OCI-LY7 (cell line): ENCODE measurements at regions not wholly inside any gene's neighbourhood (a gene's known extent, or its start where the extent isn't known, plus 50 kb on each side); places are given as distances from the start of the nearest gene placed in this dataset.

Experiments
- BruUV-seq: library from RNA; stranded (reverse); fragments of 400-500 nt; replicated peaks from 2 replicates; lab custom pipeline; 2021; lab: Mats Ljungman, UMichigan
- CTCF ChIA-PET: fragments of 300-600 bp; sonication (Branson Sonifier 250); formaldehyde crosslinking; loops from one replicate; lab custom pipeline; 2022; ENCODE audit warnings: antibody characterized with exemption; ENCODE audit not compliant: unreplicated experiment; lab: Charles Lee
- POLR2A ChIA-PET: fragments of 300-600 bp; sonication (Branson Sonifier 250); formaldehyde crosslinking; loops from one replicate; lab custom pipeline; 2022; ENCODE audit warnings: antibody characterized with exemption; lab: Charles Lee
- DNase-seq: peaks from one replicate; pipeline ENCODE4 v3.0.0-alpha.2; 2015; ENCODE audit warnings: low spot score
- H2AFZ ChIP-seq: fragments of 200-600 bp; sonication (generic), shearing (Covaris generic); 2 replicates; pipeline ENCODE4 v1.6.1; 2014; ENCODE audit warnings: mild to moderate bottlenecking, antibody characterized with exemption, low read length, moderate library complexity
- H3K27ac ChIP-seq: fragments of 200-600 bp; sonication (generic); 2 replicates; pipeline ENCODE4 v1.5.1; 2014; ENCODE audit warnings: mixed run types, low read depth, mild to moderate bottlenecking, moderate library complexity, low read length, inconsistent platforms; ENCODE audit not compliant: poor library complexity, severe bottlenecking
- H3K36me3 ChIP-seq: fragments of 200-600 bp; sonication (generic); 2 replicates; pipeline ENCODE4 v1.6.1; 2014; ENCODE audit warnings: mild to moderate bottlenecking, antibody characterized with exemption, low read length, moderate library complexity, mixed read lengths; ENCODE audit not compliant: insufficient read depth
- H3K4me1 ChIP-seq: fragments of 200-600 bp; sonication (generic); 2 replicates; pipeline ENCODE4 v1.5.1; 2014; ENCODE audit warnings: mild to moderate bottlenecking, low read length; ENCODE audit not compliant: insufficient read depth, poor library complexity, severe bottlenecking
- H3K4me2 ChIP-seq: fragments of 200-600 bp; sonication (generic); 2 replicates; pipeline ENCODE4 v1.6.1; 2014; ENCODE audit warnings: mild to moderate bottlenecking, low read length
- H3K4me3 ChIP-seq: fragments of 200-600 bp; sonication (generic); 2 replicates; pipeline ENCODE4 v1.5.1; 2014; ENCODE audit warnings: mild to moderate bottlenecking, low read depth, low read length; ENCODE audit not compliant: poor library complexity, severe bottlenecking
- H3K79me2 ChIP-seq: fragments of 200-600 bp; sonication (generic); 2 replicates; pipeline ENCODE4 v1.6.1; 2016; ENCODE audit warnings: low read depth, mild to moderate bottlenecking, low read length, moderate library complexity, mixed read lengths; ENCODE audit not compliant: insufficient read depth
- H3K9me2 ChIP-seq: fragments of 200-600 bp; sonication (generic); 2 replicates; pipeline ENCODE4 v1.6.1; 2016; ENCODE audit warnings: mild to moderate bottlenecking, low read length, mixed read lengths; ENCODE audit not compliant: insufficient read depth
- H3K9me3 ChIP-seq: fragments of 200-600 bp; sonication (generic); 2 replicates; pipeline ENCODE4 v1.6.1; 2014; ENCODE audit warnings: mild to moderate bottlenecking, mixed run types, low read length, mixed read lengths
- H4K20me1 ChIP-seq: fragments of 200-600 bp; sonication (generic); 2 replicates; pipeline ENCODE4 v1.6.1; 2014; ENCODE audit warnings: mild to moderate bottlenecking, antibody characterized with exemption, low read length, moderate library complexity, mixed read lengths; ENCODE audit not compliant: insufficient read depth
- EZH2phosphoT487 ChIP-seq: fragments of 200-600 bp; sonication (generic); IDR thresholded peaks from 2 replicates; pipeline ENCODE4 v1.6.1; 2018; ENCODE audit warnings: low read depth, borderline replicate concordance, mild to moderate bottlenecking, mixed run types, antibody characterized with exemption, low read length, moderate library complexity, mixed read lengths
- intact Hi-C: fragments of 100-400 bp; cut with micrococcal nuclease; formaldehyde crosslinking; loops from one replicate; pipeline ENCODE4 v1.10.0; 2022; ENCODE audit not compliant: unreplicated experiment
- TF ChIP-seq, protein P1 (sequence below): fragments of 200-600 bp; sonication (generic); conservative IDR thresholded peaks from 2 replicates; pipeline ENCODE4 v1.5.1; 2014; ENCODE audit warnings: mild to moderate bottlenecking, antibody characterized with exemption, low read length, moderate library complexity, mixed read lengths

DNA sequence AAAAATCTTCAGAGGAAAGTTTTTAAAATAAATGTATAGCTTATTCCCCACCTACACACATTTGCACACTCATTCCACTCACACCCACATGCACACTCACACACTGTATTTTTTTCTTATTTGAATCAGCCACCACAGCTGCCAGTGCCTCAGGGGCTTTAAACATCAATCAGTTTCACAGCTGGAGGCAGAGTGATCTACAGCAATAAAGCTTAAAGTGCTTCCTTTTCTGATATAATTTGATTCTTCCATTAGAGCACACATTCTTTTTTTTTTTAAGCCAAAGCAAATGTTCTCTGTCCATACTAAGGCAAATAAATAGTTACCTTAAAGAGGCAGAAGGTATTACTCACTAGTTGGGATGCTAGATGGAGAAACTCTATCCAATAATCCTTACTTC, 498.8 kb upstream of the POU3F2 start:
- TF ChIP-seq, protein P1, sequence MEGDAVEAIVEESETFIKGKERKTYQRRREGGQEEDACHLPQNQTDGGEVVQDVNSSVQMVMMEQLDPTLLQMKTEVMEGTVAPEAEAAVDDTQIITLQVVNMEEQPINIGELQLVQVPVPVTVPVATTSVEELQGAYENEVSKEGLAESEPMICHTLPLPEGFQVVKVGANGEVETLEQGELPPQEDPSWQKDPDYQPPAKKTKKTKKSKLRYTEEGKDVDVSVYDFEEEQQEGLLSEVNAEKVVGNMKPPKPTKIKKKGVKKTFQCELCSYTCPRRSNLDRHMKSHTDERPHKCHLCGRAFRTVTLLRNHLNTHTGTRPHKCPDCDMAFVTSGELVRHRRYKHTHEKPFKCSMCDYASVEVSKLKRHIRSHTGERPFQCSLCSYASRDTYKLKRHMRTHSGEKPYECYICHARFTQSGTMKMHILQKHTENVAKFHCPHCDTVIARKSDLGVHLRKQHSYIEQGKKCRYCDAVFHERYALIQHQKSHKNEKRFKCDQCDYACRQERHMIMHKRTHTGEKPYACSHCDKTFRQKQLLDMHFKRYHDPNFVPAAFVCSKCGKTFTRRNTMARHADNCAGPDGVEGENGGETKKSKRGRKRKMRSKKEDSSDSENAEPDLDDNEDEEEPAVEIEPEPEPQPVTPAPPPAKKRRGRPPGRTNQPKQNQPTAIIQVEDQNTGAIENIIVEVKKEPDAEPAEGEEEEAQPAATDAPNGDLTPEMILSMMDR, result no peak
- no peak for TF ChIP-seq EZH2phosphoT487
- Histone ChIP-seq H3K36me3 (no peaks in the 10 kb centered on the region), H4K20me1 (no peaks in the 10 kb centered on the region), H3K27ac (no peak overlapping the region), H3K4me2 (no peak overlapping the region), H3K9me2 (no peaks in the 10 kb centered on the region), H3K4me3 (no peak overlapping the region), H3K4me1 (no peaks in the 10 kb centered on the region), H2AFZ (no peak overlapping the region), H3K79me2 (no peaks in the 10 kb centered on the region), H3K9me3 (no peaks in the 10 kb centered on the region)
- BruUV-seq, result no TSS peak
- ChIA-PET POLR2A (interaction anchor here (0.7 kb wide), 1 partner anchor 127 kb away, joined by 3 read pairs; no protein-coding TSS in a partner anchor), CTCF (no interaction called here)
- intact Hi-C loops, result no loop called here
- DNase-seq, result no peak

DNA sequence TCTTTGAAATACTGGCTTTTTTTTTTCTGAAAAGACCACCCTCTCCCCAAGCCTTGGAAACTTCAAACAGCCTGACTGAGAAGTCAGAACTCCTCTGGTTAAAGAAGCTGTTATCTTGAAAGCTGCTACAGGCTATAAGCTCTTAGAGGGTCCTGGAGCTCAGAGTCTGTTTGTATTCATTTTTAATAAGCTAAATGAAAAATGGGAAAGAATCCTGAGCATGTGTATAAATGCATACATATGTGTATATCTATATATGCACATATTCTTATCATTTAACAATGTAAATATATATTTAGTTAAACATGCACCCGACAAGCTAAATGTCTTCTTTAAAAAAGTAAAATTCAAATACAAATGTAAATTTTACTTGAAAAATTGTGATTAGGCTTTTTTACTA, 494.9 kb upstream of the POU3F2 start:
- H3K9me2 ChIP-seq, result no peaks in the 10 kb centered on the region
- no peaks in the 10 kb centered on the region for H3K9me3 ChIP-seq
- H3K27ac ChIP-seq, result no peak overlapping the region
- H3K36me3 ChIP-seq, result no peaks in the 10 kb centered on the region
- no TSS peak for BruUV-seq
- ChIA-PET CTCF (no interaction called here), POLR2A (no interaction called here)
- intact Hi-C loops, result no loop called here
- no peaks in the 10 kb centered on the region for H3K4me1 ChIP-seq
- no peak overlapping the region for H3K4me3 ChIP-seq
- no peaks in the 10 kb centered on the region for H3K79me2 ChIP-seq
- H4K20me1 ChIP-seq, result no peaks in the 10 kb centered on the region
- no peak for TF ChIP-seq EZH2phosphoT487
- no peak for DNase-seq
- no peak overlapping the region for H2AFZ ChIP-seq
- H3K4me2 ChIP-seq, result no peak overlapping the region

DNA sequence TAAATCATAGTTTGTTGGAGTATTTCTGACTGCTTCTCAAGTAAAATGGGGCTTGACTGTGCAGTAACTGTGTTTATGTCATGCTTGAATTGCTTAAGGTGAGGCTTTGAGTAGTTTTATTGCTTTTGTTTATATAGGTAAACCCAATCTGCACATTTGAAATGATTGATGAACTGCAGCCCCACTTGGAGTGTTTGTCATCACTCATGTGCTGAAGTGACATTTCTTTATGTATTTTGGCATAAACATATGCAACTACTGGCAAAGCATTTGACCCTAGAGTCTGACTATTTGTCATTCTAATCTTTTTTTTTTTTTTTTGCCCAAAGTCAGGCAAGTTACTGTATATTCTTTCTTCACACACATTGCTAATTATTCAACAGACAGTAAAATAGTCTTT, 491.4 kb upstream of the POU3F2 start:
- no peaks in the 10 kb centered on the region for H3K4me1 ChIP-seq
- ChIA-PET CTCF (no interaction called here), POLR2A (interaction anchor here (0.7 kb wide), 1 partner anchor 346 kb away, joined by 6 read pairs; no protein-coding TSS in a partner anchor)
- BruUV-seq, result no TSS peak
- intact Hi-C loops, result no loop called here
- TF ChIP-seq EZH2phosphoT487, result no peak
- TF ChIP-seq, protein P1, result no peak
- no peak overlapping the region for H3K4me2 ChIP-seq
- DNase-seq, result no peak
- no peak overlapping the region for H3K27ac ChIP-seq
- H3K36me3 ChIP-seq, result no peaks in the 10 kb centered on the region
- H2AFZ ChIP-seq, result no peak overlapping the region
- no peak overlapping the region for H3K4me3 ChIP-seq
- no peaks in the 10 kb centered on the region for H4K20me1 ChIP-seq
- no peaks in the 10 kb centered on the region for H3K9me2 ChIP-seq
- H3K9me3 ChIP-seq, result no peaks in the 10 kb centered on the region
- H3K79me2 ChIP-seq, result no peaks in the 10 kb centered on the region
